ENCODE measurements at regions not wholly inside any gene's neighbourhood (a gene's known extent, or its start where the extent isn't known, plus 50 kb on each side); places are given as distances from the start of the nearest gene placed in this dataset.

DNA sequence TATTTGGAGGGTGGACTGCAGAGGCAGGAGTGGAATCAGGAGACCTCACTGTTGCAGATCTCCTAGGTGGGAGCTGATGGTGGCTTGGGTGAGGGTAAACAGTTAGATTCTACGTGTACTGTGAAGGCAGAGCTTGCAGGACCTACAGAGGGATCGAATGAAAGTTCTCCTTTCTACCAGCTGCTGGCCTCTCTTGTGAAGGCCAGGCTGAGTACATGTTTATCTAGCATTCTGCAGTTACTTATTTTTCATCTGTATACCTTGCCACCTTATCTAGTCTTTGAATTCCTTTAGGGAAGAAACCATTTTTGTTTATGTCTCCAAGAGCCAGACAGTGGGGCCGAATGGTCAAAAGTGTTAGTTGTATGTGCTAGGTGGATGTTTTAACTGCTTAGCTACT is 57.6 kb downstream of the PTTG1 start:
- TF ChIP-seq CTCF (IDR thresholded peaks at IDR 0.05), result no peak
- no peak for TF ChIP-seq ZNF121 (CRISPR knock-in tag; IDR thresholded peaks at IDR 0.05)
- no peak for TF ChIP-seq JUN (CRISPR knock-in tag; IDR thresholded peaks at IDR 0.05)
